Lower leg skin (tissue), 4 donors: ENCODE measurements at regions not wholly inside any gene's neighbourhood (a gene's known extent, or its start where the extent isn't known, plus 50 kb on each side); places are given as distances from the start of the nearest gene placed in this dataset.

Source experiments
- DNase-seq, 2 donors: peaks; one replicate each; pipeline ENCODE4 v3.0.0-alpha.2; 2019; ENCODE audit warnings: low spot score in 2 of 2
- H3K4me3 ChIP-seq: fragments of 200-600 bp; sonication (generic); 2 replicates; pipeline ENCODE4 v1.5.1; 2017; ENCODE audit warnings: mild to moderate bottlenecking, low read depth; ENCODE audit not compliant: poor library complexity, severe bottlenecking
- CTCF ChIP-seq, 3 donors: fragments of 450-650 bp; IDR thresholded peaks; one replicate each; pipeline ENCODE4 v1.5.1; 2016; ENCODE audit warnings: antibody characterized with exemption in 3 of 3, mild to moderate bottlenecking in 3 of 3, moderate library complexity in 2 of 3
- POLR2A ChIP-seq, 2 donors: fragments of 450-650 bp; IDR thresholded peaks; one replicate each; pipeline ENCODE4 v1.6.1; 2016 to 2017; ENCODE audit warnings: antibody characterized with exemption in 2 of 2, mild to moderate bottlenecking in 1 of 2, moderate library complexity in 1 of 2
- WGBS, 2 donors: methylation state at CpG; one replicate each; pipeline ENCODE4 v1.1.5; 2018; 5-methylcytosine and 5-hydroxymethylcytosine counted together
- intact Hi-C: fragments of 100-400 bp; cut with DNase I; formaldehyde crosslinking; loops from one replicate; pipeline ENCODE4 v1.15.0; 2023; ENCODE audit warnings: low total_unique reads

- intact Hi-C loops, result no loop called here
- no peak overlapping the region for H3K4me3 ChIP-seq
- WGBS, 2 donors, result 82 to 88% methylated on average over 3 of the region's 3 CpGs
- TF ChIP-seq CTCF (IDR thresholded peaks at IDR 0.05) (no peak), POLR2A (IDR thresholded peaks at IDR 0.05) (no peak)
- no peak for DNase-seq
Measured at GRCh38 chr5:165139262-165139661, 1633.8 kb downstream of the MAT2B start.

GRCh38 chr5:165139721-165140120, 1634.3 kb downstream of the MAT2B start:
- DNase-seq, result no peak
- WGBS, 2 donors, result 72 to 78% methylated on average over 3 of the region's 3 CpGs
- TF ChIP-seq CTCF (IDR thresholded peaks at IDR 0.05) (no peak), POLR2A (IDR thresholded peaks at IDR 0.05) (no peak)
- no peak overlapping the region for H3K4me3 ChIP-seq
- intact Hi-C loops, result no loop called here

GRCh38 chr5:165143741-165144140, 1638.3 kb downstream of the MAT2B start:
- TF ChIP-seq CTCF (IDR thresholded peaks at IDR 0.05) (no peak), POLR2A (IDR thresholded peaks at IDR 0.05) (no peak)
- DNase-seq, result no peak
- WGBS, 2 donors, result 30 to 32% methylated on average over 4 of the region's 4 CpGs
- intact Hi-C loops, result no loop called here
- no peak overlapping the region for H3K4me3 ChIP-seq

GRCh38 chr5:165149431-165149830, 1644.0 kb downstream of the MAT2B start:
- WGBS, 2 donors, result 63 to 77% methylated on average over 1 of the region's 1 CpG
- no peak for TF ChIP-seq CTCF (IDR thresholded peaks at IDR 0.05)
- no peak for TF ChIP-seq POLR2A (IDR thresholded peaks at IDR 0.05)
- DNase-seq, result no peak
- H3K4me3 ChIP-seq, result no peak overlapping the region
- intact Hi-C loops, result no loop called here

GRCh38 chr5:165152058-165152457, 1646.6 kb downstream of the MAT2B start:
- TF ChIP-seq POLR2A (IDR thresholded peaks at IDR 0.05) (no peak), CTCF (IDR thresholded peaks at IDR 0.05) (no peak)
- DNase-seq, result no peak
- no peak overlapping the region for H3K4me3 ChIP-seq
- intact Hi-C loops, result no loop called here
- 77 to 90% methylated on average over 2 of the region's 2 CpGs for WGBS, 2 donors

GRCh38 chr5:165157219-165157618, 1651.8 kb downstream of the MAT2B start:
- H3K4me3 ChIP-seq, result no peak overlapping the region
- DNase-seq, result no peak
- TF ChIP-seq CTCF (IDR thresholded peaks at IDR 0.05) (no peak), POLR2A (IDR thresholded peaks at IDR 0.05) (no peak)
- 38 to 58% methylated on average over 1 of the region's 1 CpG for WGBS, 2 donors
- intact Hi-C loops, result no loop called here
